GM23338 (cell line): ENCODE measurements at regions not wholly inside any gene's neighbourhood (a gene's known extent, or its start where the extent isn't known, plus 50 kb on each side); places are given as distances from the start of the nearest gene placed in this dataset.
"Not testable (repeated sequence)": the region's sequence is repeated elsewhere in the genome, so short reads cannot be mapped to it uniquely, and the experiment has no call there.

Experiments
- CREB1 ChIP-seq: fragments of 250-450 bp; sonication (Bioruptor Pico); IDR thresholded peaks from 2 replicates; pipeline ENCODE4 v1.5.0; 2020; ENCODE audit warnings: low read depth, mild to moderate bottlenecking, moderate library complexity
- CTCF ChIP-seq, 2 experiments: fragments of 200-600 bp in 1 of 2; sonication (generic) in 1 of 2; conservative IDR thresholded peaks; 2 replicates each; pipeline versions ENCODE4 v1.5.1 to v1.6.1; 2016 to 2017; ENCODE audit warnings: antibody characterized with exemption in 2 of 2, low read depth in 2 of 2, mild to moderate bottlenecking in 2 of 2, moderate library complexity in 1 of 2
- EZH2 ChIP-seq: fragments of 200-600 bp; sonication (generic); IDR thresholded peaks from one replicate; pipeline ENCODE4 v1.8.0; 2017; ENCODE audit warnings: antibody characterized with exemption, mild to moderate bottlenecking, low read depth; ENCODE audit not compliant: unreplicated experiment
- EZH2phosphoT487 ChIP-seq: fragments of 200-600 bp; sonication (generic); IDR thresholded peaks from one replicate; pipeline ENCODE4 v1.8.1; 2018; ENCODE audit warnings: antibody characterized with exemption; ENCODE audit not compliant: unreplicated experiment
- JUNB ChIP-seq: IDR thresholded peaks from one replicate; pipeline ENCODE4 v1.6.1; 2016; ENCODE audit warnings: antibody characterized with exemption; ENCODE audit not compliant: unreplicated experiment
- POLR2AphosphoS5 ChIP-seq: IDR thresholded peaks from 2 replicates; pipeline ENCODE4 v1.6.1; 2016; ENCODE audit warnings: antibody characterized with exemption, low read depth
- REST ChIP-seq: IDR thresholded peaks from one replicate; pipeline ENCODE4 v1.6.1; 2018; ENCODE audit warnings: antibody characterized with exemption; ENCODE audit not compliant: unreplicated experiment
- ZNF114 ChIP-seq: fragments of 250-450 bp; sonication (Bioruptor Pico); IDR thresholded peaks from 2 replicates; pipeline ENCODE4 v1.5.0; 2020; ENCODE audit warnings: mild to moderate bottlenecking, moderate library complexity
- ZNF331 ChIP-seq: fragments of 250-450 bp; sonication (Bioruptor Pico); IDR thresholded peaks from 2 replicates; pipeline ENCODE4 v1.5.0; 2020; ENCODE audit warnings: low read depth, mild to moderate bottlenecking, moderate library complexity

GRCh38 chr2:242159921-242160320 lies 290.4 kb downstream of the RTP5 start:
- peak in 1 of 2 experiments; percentile 50; a peak in 2 of 4 replicates for TF ChIP-seq CTCF (conservative IDR thresholded peaks at IDR 0.05; ENCODE audit: low read depth in 2 of 2)
- not testable (repeated sequence) for TF ChIP-seq POLR2AphosphoS5; EZH2; EZH2phosphoT487; JUNB; REST; CREB1; ZNF331 (CRISPR knock-in tag); ZNF114 (CRISPR knock-in tag)
